Left colon (tissue), 2 donors: ENCODE measurements at regions not wholly inside any gene's neighbourhood (a gene's known extent, or its start where the extent isn't known, plus 50 kb on each side); places are given as distances from the start of the nearest gene placed in this dataset.
"Not testable (repeated sequence)": the region's sequence is repeated elsewhere in the genome, so short reads cannot be mapped to it uniquely, and the experiment has no call there.

Experiments used
- ATAC-seq: fragments of 200-7000 bp; cut with Tn5 transposase; one replicate; pipeline ENCODE4 v1.9.1; 2020; ENCODE audit warnings: mild to moderate bottlenecking, moderate library complexity
- DNase-seq, 2 donors: peaks; one replicate each; pipeline ENCODE4 v3.0.0-alpha.2; 2020
- intact Hi-C, 2 donors: fragments of 100-400 bp; cut with DNase I in 1 of 2; cut with micrococcal nuclease in 1 of 2; formaldehyde crosslinking; loops; one replicate each; pipeline versions ENCODE4 v1.11.2 to v1.14.0; 2022; cut with DNase I, micrococcal nuclease
- donor health status: DM: no; HTN: no; CAD: no.
- donor health status: DM: yes; HTN: yes; CAD: no.

DNA sequence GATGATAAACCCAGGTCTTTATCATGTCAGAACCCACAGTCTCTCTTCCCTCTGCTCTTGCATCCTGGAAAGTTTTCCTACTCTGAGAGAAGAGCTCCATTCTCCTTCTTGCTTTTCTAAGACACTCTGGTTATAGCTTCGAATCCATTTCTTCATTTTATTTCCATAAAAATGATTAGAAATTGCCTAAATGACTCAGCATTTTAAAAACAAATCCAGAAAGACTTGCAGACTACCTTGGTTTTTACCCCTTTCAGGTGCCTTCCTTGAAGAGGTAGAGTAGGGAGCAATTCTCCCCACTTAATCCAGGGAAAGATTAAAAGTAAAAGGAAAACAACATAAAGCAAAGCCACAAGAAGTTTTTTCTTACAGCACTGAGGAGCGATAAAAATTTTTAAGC lies 1256.0 kb downstream of the ROBO1 start:
- DNase-seq (no peak), ATAC-seq (no peak)
- intact Hi-C loops: no loop called here

- ATAC-seq, intact Hi-C loops, DNase-seq: not testable (repeated sequence)
Measured at GRCh38 chr3:78512786-78513185, 1255.0 kb downstream of the ROBO1 start.

- ATAC-seq (no peak), DNase-seq (no peak)
- intact Hi-C loops: no loop called here
Measured at GRCh38 chr3:78516437-78516836, 1251.4 kb downstream of the ROBO1 start.

DNA sequence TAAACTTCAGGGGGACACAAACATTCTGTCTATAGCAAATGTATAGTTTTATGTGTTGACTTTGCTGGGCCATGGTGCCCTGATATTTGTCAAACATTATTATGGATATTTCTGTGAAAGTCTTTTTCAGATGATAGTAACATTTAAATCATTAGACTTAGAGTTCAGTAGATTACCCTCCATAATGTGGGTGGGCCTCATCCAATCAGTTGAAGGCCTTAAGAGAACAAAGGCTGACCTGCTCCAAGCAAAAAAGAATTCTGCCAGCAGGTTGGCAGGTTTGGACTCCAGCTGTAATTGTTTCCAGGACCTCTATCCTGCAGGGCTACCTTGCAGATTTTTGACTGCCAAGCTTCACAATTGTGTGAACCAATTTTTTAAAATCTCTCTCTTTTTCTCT lies 1250.9 kb downstream of the ROBO1 start:
- DNase-seq (no peak), ATAC-seq (no peak)
- intact Hi-C loops: no loop called here

DNA sequence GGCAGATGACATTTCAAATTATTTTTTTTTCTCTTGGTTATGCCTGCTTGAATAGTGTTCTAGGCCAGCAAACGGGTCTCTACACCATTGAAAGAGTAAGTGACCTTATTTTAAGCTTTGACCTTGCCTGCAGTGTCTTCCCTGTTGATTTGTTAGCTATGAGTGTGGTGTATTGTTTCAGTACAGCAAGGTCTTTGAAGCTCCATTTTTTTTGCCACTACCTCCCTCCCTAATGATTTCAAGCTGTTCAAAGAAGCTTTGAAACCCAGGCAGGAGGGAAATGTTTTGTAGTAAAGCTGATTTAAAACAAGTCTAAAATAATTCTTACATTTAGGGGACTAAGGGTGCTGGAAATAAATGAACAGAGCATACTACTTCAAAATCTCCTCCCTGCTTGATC lies 1249.8 kb downstream of the ROBO1 start:
- intact Hi-C loops: no loop called here
- ATAC-seq: no peak
- no peak for DNase-seq

- no peak for ATAC-seq
- DNase-seq: no peak
- intact Hi-C loops: no loop called here
Measured at GRCh38 chr3:78519281-78519680, 1248.5 kb downstream of the ROBO1 start.

- ATAC-seq (no peak), DNase-seq (no peak)
- intact Hi-C loops: no loop called here
Measured at GRCh38 chr3:78529601-78530000, 1238.2 kb downstream of the ROBO1 start.

DNA sequence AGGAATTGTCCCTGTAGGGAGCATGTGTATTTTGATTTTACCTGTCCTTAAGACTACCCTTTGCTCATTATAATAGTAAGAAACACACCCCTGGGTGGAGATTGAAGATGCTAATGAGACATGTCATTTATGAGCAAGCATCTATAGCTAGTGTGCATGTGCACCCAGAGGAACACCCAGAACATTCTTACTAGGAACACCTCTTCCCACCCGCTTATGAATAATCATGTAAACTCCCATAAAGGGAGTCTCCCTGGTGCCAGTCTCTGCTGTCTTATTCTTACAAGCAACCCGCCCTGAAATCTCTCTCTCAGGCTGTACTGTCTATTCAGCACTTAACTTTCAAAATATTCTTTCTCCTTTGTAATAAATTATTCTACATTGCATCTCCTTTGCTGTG lies 1227.3 kb downstream of the ROBO1 start:
- intact Hi-C loops: no loop called here
- no peak for ATAC-seq
- no peak for DNase-seq

- DNase-seq (no peak), ATAC-seq (no peak)
- intact Hi-C loops: no loop called here
Measured at GRCh38 chr3:78545827-78546226, 1222.0 kb downstream of the ROBO1 start.
